GM12878 (cell line): ENCODE measurements at regions not wholly inside any gene's neighbourhood (a gene's known extent, or its start where the extent isn't known, plus 50 kb on each side); places are given as distances from the start of the nearest gene placed in this dataset.

Experiments
- ATAC-seq: fragments of 200-7000 bp; cut with Tn5 transposase; 3 replicates; pipeline ENCODE4 v1.9.1; 2020; ENCODE audit warnings: mild to moderate bottlenecking, moderate library complexity
- BruUV-seq: library from RNA; stranded (reverse); fragments of 400-500 nt; replicated peaks from 2 replicates; lab custom pipeline; 2021; lab: Mats Ljungman, UMichigan
- CTCF ChIA-PET: fragments of 300-600 bp; sonication (Branson Sonifier 250); formaldehyde crosslinking; extraction: SDS; loops from one replicate; lab custom pipeline; 2021; ENCODE audit warnings: inconsistent platforms; lab: Yijun Ruan, JAX
- POLR2A ChIA-PET: fragments of 350-600 bp; formaldehyde crosslinking; extraction: SDS; loops from one replicate; lab custom pipeline; 2021; ENCODE audit warnings: inconsistent platforms; lab: Charles Lee
- RAD21 ChIA-PET: fragments of 300-600 bp; sonication (Branson Sonifier 250); formaldehyde crosslinking; loops from one replicate; lab custom pipeline; 2023; ENCODE audit warnings: antibody characterized with exemption; ENCODE audit not compliant: unreplicated experiment; lab: Charles Lee
- SMC1A ChIA-PET: fragments of 300-600 bp; sonication (Branson Sonifier 250); formaldehyde crosslinking; loops from one replicate; lab custom pipeline; 2023; ENCODE audit not compliant: unreplicated experiment, uncharacterized antibody; lab: Charles Lee
- DNase-seq: peaks from one replicate; pipeline ENCODE4 v3.0.0-alpha.2; 2011; ENCODE audit warnings: low read depth, low spot score
- FAIRE-seq: peaks from 3 replicates; lab custom pipeline; 2011; peaks lifted over from hg19 to GRCh38; lab: Jason Lieb, UNC
- H2AFZ ChIP-seq: 2 replicates; pipeline ENCODE4 v1.6.0; 2011; ENCODE audit warnings: low read depth, low read length, control low read depth; ENCODE audit not compliant: control insufficient read depth
- H3K27ac ChIP-seq: 2 replicates; pipeline ENCODE4 v1.5.1; 2011; ENCODE audit warnings: control low read depth; ENCODE audit not compliant: control insufficient read depth, insufficient read depth
- H3K27me3 ChIP-seq, 2 experiments: replicated peaks in 1 of 2; 2 replicates each; pipeline versions ENCODE4 v1.6.0 to v1.6.1; 2011; ENCODE audit warnings: low read length in 1 of 2; ENCODE audit not compliant: control insufficient read depth in 2 of 2, insufficient read depth in 2 of 2
- H3K36me3 ChIP-seq, 2 experiments: 2 replicates each; pipeline ENCODE4 v1.5.1; 2011; ENCODE audit warnings: low read length in 1 of 2; ENCODE audit not compliant: control insufficient read depth in 2 of 2, insufficient read depth in 2 of 2
- H3K4me1 ChIP-seq: 2 replicates; pipeline ENCODE4 v1.6.1; 2011; ENCODE audit warnings: mild to moderate bottlenecking, low read length, moderate library complexity, mixed read lengths; ENCODE audit not compliant: control insufficient read depth, insufficient read depth
- H3K4me2 ChIP-seq: 2 replicates; pipeline ENCODE4 v1.6.0; 2011; ENCODE audit warnings: control low read depth; ENCODE audit not compliant: control insufficient read depth, insufficient read depth
- H3K4me3 ChIP-seq: fragments of 200-600 bp; sonication (generic); 2 replicates; pipeline ENCODE4 v1.5.1; 2016
- H3K79me2 ChIP-seq: 2 replicates; pipeline ENCODE4 v1.6.0; 2011; ENCODE audit warnings: low read length; ENCODE audit not compliant: control insufficient read depth, insufficient read depth
- H3K9ac ChIP-seq: 2 replicates; pipeline ENCODE4 v1.8.0; 2011; ENCODE audit warnings: low read length, control low read depth, mixed read lengths; ENCODE audit not compliant: control insufficient read depth, insufficient read depth
- H3K9me3 ChIP-seq: replicated peaks from 3 replicates; pipeline ENCODE4 v1.5.1; 2011; ENCODE audit warnings: mild to moderate bottlenecking, low read length; ENCODE audit not compliant: control insufficient read depth, insufficient read depth
- H4K20me1 ChIP-seq: 2 replicates; pipeline ENCODE4 v1.6.0; 2011; ENCODE audit not compliant: control insufficient read depth, insufficient read depth
- ATF7 ChIP-seq: fragments of 450-650 bp; IDR thresholded peaks from 2 replicates; pipeline ENCODE4 v1.6.1; 2016; ENCODE audit warnings: low read depth, mild to moderate bottlenecking
- EZH2 ChIP-seq: IDR thresholded peaks from 2 replicates; pipeline ENCODE4 v1.6.1; 2012; ENCODE audit warnings: low read depth, mild to moderate bottlenecking, control low read depth, inconsistent platforms, low read length, borderline replicate concordance; ENCODE audit not compliant: control insufficient read depth
- NR2C1 ChIP-seq: fragments of 450-650 bp; IDR thresholded peaks from 2 replicates; pipeline ENCODE4 v1.6.1; 2017; ENCODE audit warnings: antibody characterized with exemption, mild to moderate bottlenecking, moderate library complexity
- RAD21 ChIP-seq: IDR thresholded peaks from 2 replicates; pipeline ENCODE4 v1.6.1; 2011; ENCODE audit warnings: mild to moderate bottlenecking, low read depth, low read length, moderate library complexity; ENCODE audit not compliant: insufficient read depth
- RUNX3 ChIP-seq: IDR thresholded peaks from 2 replicates; pipeline ENCODE4 v1.6.1; 2012; ENCODE audit warnings: low read length, inconsistent platforms
- TCF7 ChIP-seq: IDR thresholded peaks from 2 replicates; pipeline ENCODE4 v1.6.1; 2014; ENCODE audit warnings: antibody characterized with exemption, borderline replicate concordance
- ZBTB33 ChIP-seq: fragments of 450-650 bp; IDR thresholded peaks from 2 replicates; pipeline ENCODE4 v1.6.1; 2017; ENCODE audit warnings: mild to moderate bottlenecking
- ZNF217 ChIP-seq: fragments of 450-650 bp; IDR thresholded peaks from 2 replicates; pipeline ENCODE4 v1.6.1; 2017; ENCODE audit warnings: antibody characterized with exemption, mild to moderate bottlenecking
- WGBS: methylation state at CpG from one replicate; pipeline ENCODE4 v1.1.6; 2016; ENCODE audit warnings: low lambda C conversion rate; ENCODE audit not compliant: insufficient replicate concordance, insufficient coverage; ENCODE audit errors: missing lambda C conversion rate; 5-methylcytosine and 5-hydroxymethylcytosine counted together
- in situ Hi-C: fragments of 300-500 bp; cut with MboI; formaldehyde crosslinking; loops from 9 replicates; pipeline ENCODE4 v1.14.3; 2018; ENCODE audit warnings: mixed read lengths
- intact Hi-C: fragments of 100-400 bp; cut with micrococcal nuclease; formaldehyde crosslinking; loops from one replicate; pipeline ENCODE4 v1.14.2; 2022; ENCODE audit not compliant: unreplicated experiment
- TF ChIP-seq, protein P1 (sequence below): fragments of 450-650 bp; IDR thresholded peaks from 2 replicates; pipeline ENCODE4 v1.6.1; 2017; ENCODE audit warnings: mild to moderate bottlenecking, moderate library complexity
- TF ChIP-seq, protein P2 (sequence below), 3 experiments: IDR thresholded peaks in 2 of 3; conservative IDR thresholded peaks in 1 of 3; 2 replicates each; pipeline ENCODE4 v1.5.1; 2011; ENCODE audit warnings: low read depth in 3 of 3, low read length in 3 of 3, mild to moderate bottlenecking in 3 of 3, control low read depth in 2 of 3, moderate library complexity in 2 of 3, inconsistent platforms in 1 of 3, mixed read lengths in 1 of 3; ENCODE audit not compliant: control insufficient read depth in 2 of 3, insufficient read depth in 1 of 3; ENCODE audit errors: extremely low read depth in 1 of 3

DNA sequence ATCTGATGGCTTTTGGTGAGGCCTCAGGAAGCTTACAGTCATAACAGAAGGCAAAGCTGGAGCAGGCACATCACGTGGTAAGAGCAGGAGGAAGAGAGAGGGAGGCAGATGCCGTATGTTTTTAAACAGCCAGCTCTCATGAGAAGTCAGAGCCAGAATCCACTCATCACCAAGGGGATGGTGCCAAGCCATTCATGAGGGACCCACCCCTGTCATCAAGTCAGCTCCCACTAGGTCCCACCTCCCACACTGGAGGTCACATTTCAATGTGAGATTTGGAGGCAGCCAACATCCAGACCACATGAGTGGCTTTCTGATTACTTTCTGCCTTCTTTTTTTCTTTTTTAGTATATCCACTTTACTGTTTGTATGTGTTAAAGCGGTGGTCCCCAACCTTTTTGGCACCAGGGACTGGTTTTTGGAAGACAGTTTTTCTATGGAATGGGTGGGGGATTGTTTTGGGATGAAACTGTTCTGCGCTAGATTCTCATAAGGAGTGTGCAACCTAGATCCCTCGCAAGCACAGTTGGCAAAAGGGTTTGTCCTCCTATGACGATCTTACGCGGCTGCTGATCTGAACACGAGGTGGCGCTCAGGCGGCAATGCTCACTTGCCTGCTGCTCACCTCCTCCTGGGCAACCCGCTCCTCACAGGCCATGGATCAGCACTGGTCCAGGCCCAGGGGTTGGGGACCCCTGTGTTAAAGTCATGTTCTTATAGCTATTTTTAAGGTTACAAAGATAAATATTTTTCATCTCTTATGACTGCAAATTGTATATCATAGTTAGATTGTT, 61.7 kb downstream of the SLIT2 start:
- ATAC-seq: peak; percentile 80
- Histone ChIP-seq H3K79me2 (no peaks in the 10 kb centered on the region), H3K9me3 (no peaks in the 10 kb centered on the region), H4K20me1 (no peaks in the 10 kb centered on the region), H3K9ac (no peak overlapping the region), H3K4me3 (no peak overlapping the region), H3K36me3 (no peaks in the 10 kb centered on the region), H3K27me3 (no peaks in the 10 kb centered on the region), H3K4me1 (no peaks in the 10 kb centered on the region), H3K27ac (no peak overlapping the region), H3K4me2 (no peak overlapping the region), H2AFZ (no peak overlapping the region)
- POLR2A ChIA-PET: no interaction called here
- SMC1A ChIA-PET: interaction anchor here (0.6 to 1.1 kb wide), 2 partner anchors 112 to 114 kb away, joined by 3 read pairs; no protein-coding TSS in a partner anchor
- no peak for FAIRE-seq
- peak; percentile 1 for DNase-seq
- CTCF ChIA-PET: interaction anchor here (1.2 to 1.8 kb wide), 2 partner anchors 115 to 374 kb away, joined by 3 to 5 read pairs; no protein-coding TSS in a partner anchor
- intact Hi-C loops (loop anchor here (5.0 kb wide), 2 partner anchors 109 to 374 kb away; no protein-coding TSS in a partner anchor), in situ Hi-C loops (no loop called here)
- BruUV-seq: no TSS peak
- 20% methylated on average over 12 of the region's 12 CpGs for WGBS
- RAD21 ChIA-PET: no interaction called here
- no peak for TF ChIP-seq ZNF217
- TF ChIP-seq NR2C1: no peak
- no peak for TF ChIP-seq EZH2
- TF ChIP-seq RUNX3: no peak
- TF ChIP-seq RAD21: peak; percentile 34
- no peak for TF ChIP-seq ATF7
- TF ChIP-seq, protein P1, sequence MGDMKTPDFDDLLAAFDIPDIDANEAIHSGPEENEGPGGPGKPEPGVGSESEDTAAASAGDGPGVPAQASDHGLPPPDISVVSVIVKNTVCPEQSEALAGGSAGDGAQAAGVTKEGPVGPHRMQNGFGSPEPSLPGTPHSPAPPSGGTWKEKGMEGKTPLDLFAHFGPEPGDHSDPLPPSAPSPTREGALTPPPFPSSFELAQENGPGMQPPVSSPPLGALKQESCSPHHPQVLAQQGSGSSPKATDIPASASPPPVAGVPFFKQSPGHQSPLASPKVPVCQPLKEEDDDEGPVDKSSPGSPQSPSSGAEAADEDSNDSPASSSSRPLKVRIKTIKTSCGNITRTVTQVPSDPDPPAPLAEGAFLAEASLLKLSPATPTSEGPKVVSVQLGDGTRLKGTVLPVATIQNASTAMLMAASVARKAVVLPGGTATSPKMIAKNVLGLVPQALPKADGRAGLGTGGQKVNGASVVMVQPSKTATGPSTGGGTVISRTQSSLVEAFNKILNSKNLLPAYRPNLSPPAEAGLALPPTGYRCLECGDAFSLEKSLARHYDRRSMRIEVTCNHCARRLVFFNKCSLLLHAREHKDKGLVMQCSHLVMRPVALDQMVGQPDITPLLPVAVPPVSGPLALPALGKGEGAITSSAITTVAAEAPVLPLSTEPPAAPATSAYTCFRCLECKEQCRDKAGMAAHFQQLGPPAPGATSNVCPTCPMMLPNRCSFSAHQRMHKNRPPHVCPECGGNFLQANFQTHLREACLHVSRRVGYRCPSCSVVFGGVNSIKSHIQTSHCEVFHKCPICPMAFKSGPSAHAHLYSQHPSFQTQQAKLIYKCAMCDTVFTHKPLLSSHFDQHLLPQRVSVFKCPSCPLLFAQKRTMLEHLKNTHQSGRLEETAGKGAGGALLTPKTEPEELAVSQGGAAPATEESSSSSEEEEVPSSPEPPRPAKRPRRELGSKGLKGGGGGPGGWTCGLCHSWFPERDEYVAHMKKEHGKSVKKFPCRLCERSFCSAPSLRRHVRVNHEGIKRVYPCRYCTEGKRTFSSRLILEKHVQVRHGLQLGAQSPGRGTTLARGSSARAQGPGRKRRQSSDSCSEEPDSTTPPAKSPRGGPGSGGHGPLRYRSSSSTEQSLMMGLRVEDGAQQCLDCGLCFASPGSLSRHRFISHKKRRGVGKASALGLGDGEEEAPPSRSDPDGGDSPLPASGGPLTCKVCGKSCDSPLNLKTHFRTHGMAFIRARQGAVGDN: no peak
- TF ChIP-seq TCF7: no peak
- no peak for TF ChIP-seq ZBTB33
- TF ChIP-seq, protein P2, sequence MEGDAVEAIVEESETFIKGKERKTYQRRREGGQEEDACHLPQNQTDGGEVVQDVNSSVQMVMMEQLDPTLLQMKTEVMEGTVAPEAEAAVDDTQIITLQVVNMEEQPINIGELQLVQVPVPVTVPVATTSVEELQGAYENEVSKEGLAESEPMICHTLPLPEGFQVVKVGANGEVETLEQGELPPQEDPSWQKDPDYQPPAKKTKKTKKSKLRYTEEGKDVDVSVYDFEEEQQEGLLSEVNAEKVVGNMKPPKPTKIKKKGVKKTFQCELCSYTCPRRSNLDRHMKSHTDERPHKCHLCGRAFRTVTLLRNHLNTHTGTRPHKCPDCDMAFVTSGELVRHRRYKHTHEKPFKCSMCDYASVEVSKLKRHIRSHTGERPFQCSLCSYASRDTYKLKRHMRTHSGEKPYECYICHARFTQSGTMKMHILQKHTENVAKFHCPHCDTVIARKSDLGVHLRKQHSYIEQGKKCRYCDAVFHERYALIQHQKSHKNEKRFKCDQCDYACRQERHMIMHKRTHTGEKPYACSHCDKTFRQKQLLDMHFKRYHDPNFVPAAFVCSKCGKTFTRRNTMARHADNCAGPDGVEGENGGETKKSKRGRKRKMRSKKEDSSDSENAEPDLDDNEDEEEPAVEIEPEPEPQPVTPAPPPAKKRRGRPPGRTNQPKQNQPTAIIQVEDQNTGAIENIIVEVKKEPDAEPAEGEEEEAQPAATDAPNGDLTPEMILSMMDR (IDR thresholded peaks at IDR 0.05 in 2 of 3, conservative IDR thresholded peaks at IDR 0.05 in 1 of 3; ENCODE audit: control insufficient read depth in 2 of 3, extremely low read depth in 1 of 3, insufficient read depth in 1 of 3, low read depth in 3 of 3, low read length in 3 of 3): peak; percentile 39 to 49 (median 39); a peak in 4 of 6 replicates
